ENCODE measurements at regions not wholly inside any gene's neighbourhood (a gene's known extent, or its start where the extent isn't known, plus 50 kb on each side); places are given as distances from the start of the nearest gene placed in this dataset.

- H3K27ac ChIP-seq (replicated peaks; ENCODE audit: low read length), result no peak overlapping the region
- no peaks in the 10 kb centered on the region for H3K79me1 ChIP-seq (ENCODE audit: low read depth, low read length)
- H3K36me3 ChIP-seq (replicated peaks in 1 of 2; ENCODE audit: control insufficient read depth in 2 of 2, insufficient read depth in 2 of 2, low read length in 2 of 2), result no peaks in the 10 kb centered on the region
- no CpG with 5 or more reads among the region's 7 CpGs for WGBS, 2 donors (ENCODE audit: extremely low coverage in 2 of 2, insufficient read length in 2 of 2, insufficient replicate concordance in 1 of 2)
- no peak overlapping the region for H3K4ac ChIP-seq (ENCODE audit: low read length)
- H3K4me3 ChIP-seq (ENCODE audit: low read length in 2 of 2), result no peak overlapping the region
- H2AFZ ChIP-seq (ENCODE audit: low read length), result no peak overlapping the region
- H3K23ac ChIP-seq (ENCODE audit: low read depth, low read length, poor library complexity), result no peak overlapping the region
- H3K9ac ChIP-seq (ENCODE audit: low read depth, low read length, poor library complexity), result no peak overlapping the region
- H2AK5ac ChIP-seq (ENCODE audit: low read depth, low read length), result no peak overlapping the region
- H3K14ac ChIP-seq (ENCODE audit: low read length), result no peak overlapping the region
- DNase-seq (ENCODE audit: low spot score), result no peak
- H3K9me3 ChIP-seq (replicated peaks in 1 of 2; ENCODE audit: control insufficient read depth in 2 of 2, insufficient read depth in 1 of 2, low read depth in 1 of 2, low read length in 2 of 2), result no peaks in the 10 kb centered on the region
- no peaks in the 10 kb centered on the region for H3K27me3 ChIP-seq (ENCODE audit: control insufficient read depth in 3 of 3, insufficient read depth in 3 of 3, low read depth in 1 of 3, low read length in 3 of 3)
- H3K4me2 ChIP-seq (ENCODE audit: insufficient read depth, low read length, poor library complexity, severe bottlenecking), result no peak overlapping the region
- H2BK120ac ChIP-seq (ENCODE audit: low read depth, low read length), result no peak overlapping the region
- no peak overlapping the region for H4K91ac ChIP-seq (ENCODE audit: low read depth, low read length, poor library complexity)
- no peak overlapping the region for H3K18ac ChIP-seq (ENCODE audit: low read length)
- H2BK15ac ChIP-seq (ENCODE audit: low read length), result no peak overlapping the region
- no peak overlapping the region for H4K8ac ChIP-seq (ENCODE audit: low read depth, low read length)
- H3K4me1 ChIP-seq (ENCODE audit: control insufficient read depth in 2 of 2, insufficient read depth in 1 of 2, low read depth in 1 of 2, low read length in 2 of 2), result no peaks in the 10 kb centered on the region
- no peak overlapping the region for H2BK5ac ChIP-seq (ENCODE audit: low read length)
- H2BK12ac ChIP-seq (ENCODE audit: low read length), result no peak overlapping the region
Measured at GRCh38 chr9:87179553-87180340, 232.4 kb upstream of the GAS1 start.

- Histone ChIP-seq H3K27ac (replicated peaks; ENCODE audit: low read length) (no peak overlapping the region), H3K23ac (ENCODE audit: low read depth, low read length, poor library complexity) (no peak overlapping the region), H2BK5ac (ENCODE audit: low read length) (no peak overlapping the region), H4K91ac (ENCODE audit: low read depth, low read length, poor library complexity) (no peak overlapping the region), H3K9me3 (replicated peaks in 1 of 2; ENCODE audit: control insufficient read depth in 2 of 2, insufficient read depth in 1 of 2, low read depth in 1 of 2, low read length in 2 of 2) (no peaks in the 10 kb centered on the region), H3K18ac (ENCODE audit: low read length) (no peak overlapping the region), H3K4ac (ENCODE audit: low read length) (no peak overlapping the region), H3K4me3 (ENCODE audit: low read length in 2 of 2) (no peak overlapping the region), H2BK15ac (ENCODE audit: low read length) (no peak overlapping the region), H3K79me1 (ENCODE audit: low read depth, low read length) (no peaks in the 10 kb centered on the region), H3K27me3 (ENCODE audit: control insufficient read depth in 3 of 3, insufficient read depth in 3 of 3, low read depth in 1 of 3, low read length in 3 of 3) (no peaks in the 10 kb centered on the region), H3K9ac (ENCODE audit: low read depth, low read length, poor library complexity) (no peak overlapping the region), H2BK120ac (ENCODE audit: low read depth, low read length) (no peak overlapping the region), H3K14ac (ENCODE audit: low read length) (no peak overlapping the region), H3K36me3 (replicated peaks in 1 of 2; ENCODE audit: control insufficient read depth in 2 of 2, insufficient read depth in 2 of 2, low read length in 2 of 2) (no peaks in the 10 kb centered on the region), H2BK12ac (ENCODE audit: low read length) (no peak overlapping the region), H3K4me1 (ENCODE audit: control insufficient read depth in 2 of 2, insufficient read depth in 1 of 2, low read depth in 1 of 2, low read length in 2 of 2) (no peaks in the 10 kb centered on the region), H2AFZ (ENCODE audit: low read length) (no peak overlapping the region), H3K4me2 (ENCODE audit: insufficient read depth, low read length, poor library complexity, severe bottlenecking) (no peak overlapping the region), H4K8ac (ENCODE audit: low read depth, low read length) (no peak overlapping the region), H2AK5ac (ENCODE audit: low read depth, low read length) (no peak overlapping the region)
- no peak for DNase-seq (ENCODE audit: low spot score)
- WGBS, 2 donors (ENCODE audit: extremely low coverage in 2 of 2, insufficient read length in 2 of 2, insufficient replicate concordance in 1 of 2), result no CpG with 5 or more reads among the region's 5 CpGs
Measured at GRCh38 chr9:87180361-87180760, 233.1 kb upstream of the GAS1 start.

GRCh38 chr9:87180841-87181240 lies 233.5 kb upstream of the GAS1 start:
- H3K4ac ChIP-seq (ENCODE audit: low read length), result no peak overlapping the region
- no peak overlapping the region for H2BK12ac ChIP-seq (ENCODE audit: low read length)
- H3K14ac ChIP-seq (ENCODE audit: low read length), result no peak overlapping the region
- H3K9ac ChIP-seq (ENCODE audit: low read depth, low read length, poor library complexity), result no peak overlapping the region
- H3K9me3 ChIP-seq (replicated peaks in 1 of 2; ENCODE audit: control insufficient read depth in 2 of 2, insufficient read depth in 1 of 2, low read depth in 1 of 2, low read length in 2 of 2), result no peaks in the 10 kb centered on the region
- H3K36me3 ChIP-seq (replicated peaks in 1 of 2; ENCODE audit: control insufficient read depth in 2 of 2, insufficient read depth in 2 of 2, low read length in 2 of 2), result no peaks in the 10 kb centered on the region
- H3K4me2 ChIP-seq (ENCODE audit: insufficient read depth, low read length, poor library complexity, severe bottlenecking), result no peak overlapping the region
- no peak overlapping the region for H2BK5ac ChIP-seq (ENCODE audit: low read length)
- no peak overlapping the region for H2BK120ac ChIP-seq (ENCODE audit: low read depth, low read length)
- no CpG with 5 or more reads among the region's 2 CpGs for WGBS, 2 donors (ENCODE audit: extremely low coverage in 2 of 2, insufficient read length in 2 of 2, insufficient replicate concordance in 1 of 2)
- no peak overlapping the region for H3K27ac ChIP-seq (replicated peaks; ENCODE audit: low read length)
- no peak overlapping the region for H3K18ac ChIP-seq (ENCODE audit: low read length)
- H3K79me1 ChIP-seq (ENCODE audit: low read depth, low read length), result no peaks in the 10 kb centered on the region
- H4K8ac ChIP-seq (ENCODE audit: low read depth, low read length), result no peak overlapping the region
- H3K4me1 ChIP-seq (ENCODE audit: control insufficient read depth in 2 of 2, insufficient read depth in 1 of 2, low read depth in 1 of 2, low read length in 2 of 2), result no peaks in the 10 kb centered on the region
- no peaks in the 10 kb centered on the region for H3K27me3 ChIP-seq (ENCODE audit: control insufficient read depth in 3 of 3, insufficient read depth in 3 of 3, low read depth in 1 of 3, low read length in 3 of 3)
- H2AK5ac ChIP-seq (ENCODE audit: low read depth, low read length), result no peak overlapping the region
- H3K4me3 ChIP-seq (ENCODE audit: low read length in 2 of 2), result no peak overlapping the region
- H4K91ac ChIP-seq (ENCODE audit: low read depth, low read length, poor library complexity), result no peak overlapping the region
- H3K23ac ChIP-seq (ENCODE audit: low read depth, low read length, poor library complexity), result no peak overlapping the region
- no peak for DNase-seq (ENCODE audit: low spot score)
- H2BK15ac ChIP-seq (ENCODE audit: low read length), result no peak overlapping the region
- H2AFZ ChIP-seq (ENCODE audit: low read length), result no peak overlapping the region

- Histone ChIP-seq H2BK12ac (ENCODE audit: low read length) (no peak overlapping the region), H3K36me3 (replicated peaks in 1 of 2; ENCODE audit: control insufficient read depth in 2 of 2, insufficient read depth in 2 of 2, low read length in 2 of 2) (no peaks in the 10 kb centered on the region)
- WGBS, 2 donors (ENCODE audit: extremely low coverage in 2 of 2, insufficient read length in 2 of 2, insufficient replicate concordance in 1 of 2), result no CpG with 5 or more reads among the region's 1 CpG
Measured at GRCh38 chr9:87181670-87182069, 234.4 kb upstream of the GAS1 start.

More at GRCh38 chr9:87181670-87182069, 234.4 kb upstream of the GAS1 start:
- H3K27me3 ChIP-seq (ENCODE audit: control insufficient read depth in 3 of 3, insufficient read depth in 3 of 3, low read depth in 1 of 3, low read length in 3 of 3), result no peaks in the 10 kb centered on the region
- H2BK15ac ChIP-seq (ENCODE audit: low read length), result no peak overlapping the region
- H4K91ac ChIP-seq (ENCODE audit: low read depth, low read length, poor library complexity), result no peak overlapping the region
- no peak overlapping the region for H2BK5ac ChIP-seq (ENCODE audit: low read length)
- no peaks in the 10 kb centered on the region for H3K4me1 ChIP-seq (ENCODE audit: control insufficient read depth in 2 of 2, insufficient read depth in 1 of 2, low read depth in 1 of 2, low read length in 2 of 2)
- H3K23ac ChIP-seq (ENCODE audit: low read depth, low read length, poor library complexity), result no peak overlapping the region
- no peak overlapping the region for H3K14ac ChIP-seq (ENCODE audit: low read length)
- no peak overlapping the region for H2AFZ ChIP-seq (ENCODE audit: low read length)
- no peak overlapping the region for H4K8ac ChIP-seq (ENCODE audit: low read depth, low read length)
- no peak overlapping the region for H2BK120ac ChIP-seq (ENCODE audit: low read depth, low read length)
- H3K4me3 ChIP-seq (ENCODE audit: low read length in 2 of 2), result no peak overlapping the region
- no peak overlapping the region for H3K4me2 ChIP-seq (ENCODE audit: insufficient read depth, low read length, poor library complexity, severe bottlenecking)
- no peak for DNase-seq (ENCODE audit: low spot score)
- no peak overlapping the region for H3K27ac ChIP-seq (replicated peaks; ENCODE audit: low read length)
- H3K4ac ChIP-seq (ENCODE audit: low read length), result no peak overlapping the region
- H3K18ac ChIP-seq (ENCODE audit: low read length), result no peak overlapping the region
- no peak overlapping the region for H2AK5ac ChIP-seq (ENCODE audit: low read depth, low read length)
- H3K9me3 ChIP-seq (replicated peaks in 1 of 2; ENCODE audit: control insufficient read depth in 2 of 2, insufficient read depth in 1 of 2, low read depth in 1 of 2, low read length in 2 of 2), result no peaks in the 10 kb centered on the region
- H3K9ac ChIP-seq (ENCODE audit: low read depth, low read length, poor library complexity), result no peak overlapping the region
- no peaks in the 10 kb centered on the region for H3K79me1 ChIP-seq (ENCODE audit: low read depth, low read length)

Data from neuronal stem cell (in vitro differentiated cells).